SK-N-MC (cell line): ENCODE measurements at regions not wholly inside any gene's neighbourhood (a gene's known extent, or its start where the extent isn't known, plus 50 kb on each side); places are given as distances from the start of the nearest gene placed in this dataset.
"Not testable (repeated sequence)": the region's sequence is repeated elsewhere in the genome, so short reads cannot be mapped to it uniquely, and the experiment has no call there.

Source experiments
- EZH2 ChIP-seq: fragments of 200-600 bp; sonication (generic); IDR thresholded peaks from one replicate; pipeline ENCODE4 v1.6.1; 2017; ENCODE audit warnings: antibody characterized with exemption
- POLR2AphosphoS5 ChIP-seq: IDR thresholded peaks from 2 replicates; pipeline ENCODE4 v1.6.1; 2012; ENCODE audit warnings: mild to moderate bottlenecking, low read depth, low read length, borderline replicate concordance

- TF ChIP-seq EZH2, POLR2AphosphoS5: not testable (repeated sequence)
Measured at GRCh38 chr5:12856105-12856504, 951.9 kb upstream of the CTNND2 start.
